Ammon's horn (tissue), 1 donor: ENCODE measurements at regions not wholly inside any gene's neighbourhood (a gene's known extent, or its start where the extent isn't known, plus 50 kb on each side); places are given as distances from the start of the nearest gene placed in this dataset.
"Not testable (repeated sequence)": the region's sequence is repeated elsewhere in the genome, so short reads cannot be mapped to it uniquely, and the experiment has no call there.

Source experiments
- DNase-seq: peaks from one replicate; pipeline ENCODE4 v3.0.0-alpha.2; 2016; ENCODE audit warnings: low spot score

DNA sequence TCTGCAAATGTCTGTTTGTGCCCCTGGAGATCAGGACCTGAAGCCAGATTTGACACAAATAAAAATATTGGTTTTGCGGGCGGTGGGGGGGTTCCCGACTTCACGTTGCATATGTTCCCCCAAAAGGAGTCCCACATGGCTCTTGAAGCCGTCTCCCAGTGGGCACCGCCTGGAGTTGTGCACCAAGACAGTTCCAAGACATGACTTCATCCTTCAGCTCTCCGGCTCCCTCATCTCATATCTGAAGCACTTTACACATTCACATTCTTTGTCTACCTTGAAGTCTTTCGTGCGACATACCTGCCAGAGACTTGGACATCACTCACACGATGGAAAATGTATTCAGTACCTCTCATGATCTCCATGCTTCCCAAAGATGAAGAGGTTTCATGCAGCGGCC lies 362.8 kb upstream of the FOXK1 start:
- no peak for DNase-seq

DNA sequence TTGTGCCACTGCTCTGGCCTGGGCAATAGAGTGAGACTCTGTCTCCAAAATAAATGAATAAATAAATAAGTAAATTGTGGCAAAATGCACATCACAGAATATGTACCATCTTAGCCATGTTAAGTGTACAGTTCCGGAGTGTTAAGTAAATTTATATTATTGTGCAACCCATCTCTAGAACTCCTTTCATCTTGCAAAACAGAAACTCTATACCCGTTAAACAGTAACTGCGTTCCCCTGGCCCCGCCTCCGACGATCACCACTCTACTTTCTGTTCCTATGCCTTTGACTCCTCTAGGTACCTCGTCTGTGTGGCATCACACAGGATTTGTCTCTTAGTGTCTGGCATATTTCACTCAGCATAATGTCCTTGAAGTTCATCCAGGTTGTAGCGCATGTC lies 356.4 kb upstream of the FOXK1 start:
- no peak for DNase-seq

DNA sequence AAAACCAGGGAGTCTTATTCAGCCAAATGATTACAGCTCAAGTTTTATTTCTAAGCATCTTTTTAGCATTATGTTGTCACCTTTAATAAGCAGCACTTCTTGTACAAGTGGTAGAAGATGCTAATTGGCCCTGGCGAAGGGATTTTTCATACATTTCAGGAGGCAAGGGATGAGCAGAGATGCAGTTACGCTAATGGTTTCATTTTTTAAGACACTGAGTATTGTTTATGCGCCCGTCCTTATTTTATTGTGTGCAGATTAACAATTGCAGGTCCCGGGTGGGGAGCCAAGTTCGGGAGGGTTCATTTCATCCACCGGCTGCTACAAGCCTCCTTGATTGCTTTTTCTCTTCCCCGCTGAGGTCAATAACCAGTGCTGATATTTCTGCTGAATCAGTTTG lies 350.4 kb upstream of the FOXK1 start:
- DNase-seq, result no peak

GRCh38 chr7:4338556-4338955 lies 343.5 kb upstream of the FOXK1 start:
- no peak for DNase-seq

GRCh38 chr7:4343272-4344247 lies 338.5 kb upstream of the FOXK1 start:
- DNase-seq, result no peak

- DNase-seq, result no peak
Measured at GRCh38 chr7:4345004-4345403, 337.1 kb upstream of the FOXK1 start.

DNA sequence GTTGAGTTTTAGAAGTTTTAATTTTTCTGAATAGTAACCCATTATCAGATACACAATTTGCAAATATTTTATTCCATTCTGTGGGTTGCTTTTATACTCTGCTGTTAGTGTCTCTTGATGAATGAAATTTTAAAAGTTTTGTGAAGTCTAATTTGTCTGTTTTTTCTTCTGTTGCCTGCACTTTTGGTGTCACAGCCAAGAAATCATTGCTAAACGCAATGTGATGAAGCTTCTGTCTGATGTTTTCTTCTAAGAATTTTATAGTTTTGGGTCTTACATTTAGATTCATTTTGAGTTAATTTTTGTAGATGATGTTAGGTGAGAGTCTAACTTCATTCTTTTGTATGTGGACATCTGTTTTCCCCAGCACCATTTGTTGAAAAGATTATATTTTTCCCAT lies 330.0 kb upstream of the FOXK1 start:
- DNase-seq, result no peak

DNA sequence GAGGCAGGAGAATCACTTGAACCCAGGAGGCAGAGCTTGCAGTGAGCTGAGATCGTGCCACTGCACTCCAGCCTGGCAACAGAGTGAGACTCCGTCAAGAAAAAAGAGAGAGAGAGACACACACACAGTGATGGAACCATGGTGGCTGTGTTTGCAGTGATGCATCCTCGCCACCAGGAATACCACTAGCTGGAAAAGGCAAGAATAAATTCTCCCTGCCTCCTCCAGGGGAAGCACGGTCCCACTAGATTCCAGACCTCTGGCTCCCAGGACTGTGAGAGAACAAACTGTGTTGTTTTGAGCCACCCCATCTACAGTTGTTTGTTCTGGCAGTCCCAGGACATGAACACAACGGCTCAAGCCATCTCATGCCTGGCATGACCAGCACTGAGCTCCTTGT lies 320.3 kb upstream of the FOXK1 start:
- DNase-seq, result no peak

DNA sequence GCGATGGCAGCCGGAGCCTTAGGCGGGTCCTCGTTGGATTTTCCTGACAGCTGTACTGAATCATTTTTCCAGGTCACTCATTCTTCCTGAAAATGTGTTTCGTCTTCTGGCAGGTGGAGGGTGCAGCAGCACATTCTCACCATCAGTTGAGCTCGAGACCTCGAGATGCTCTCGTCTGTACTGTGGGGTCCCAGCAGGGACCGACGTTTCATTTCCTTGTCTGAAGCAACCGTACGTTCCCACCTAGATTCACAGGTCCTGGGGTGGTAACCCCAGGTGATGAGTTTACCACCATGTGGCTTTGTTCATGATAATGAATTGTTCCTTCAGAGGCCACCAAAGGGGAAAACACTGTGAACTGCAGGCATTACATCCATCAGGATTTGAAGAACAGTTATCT lies 298.5 kb upstream of the FOXK1 start:
- DNase-seq, result no peak

DNA sequence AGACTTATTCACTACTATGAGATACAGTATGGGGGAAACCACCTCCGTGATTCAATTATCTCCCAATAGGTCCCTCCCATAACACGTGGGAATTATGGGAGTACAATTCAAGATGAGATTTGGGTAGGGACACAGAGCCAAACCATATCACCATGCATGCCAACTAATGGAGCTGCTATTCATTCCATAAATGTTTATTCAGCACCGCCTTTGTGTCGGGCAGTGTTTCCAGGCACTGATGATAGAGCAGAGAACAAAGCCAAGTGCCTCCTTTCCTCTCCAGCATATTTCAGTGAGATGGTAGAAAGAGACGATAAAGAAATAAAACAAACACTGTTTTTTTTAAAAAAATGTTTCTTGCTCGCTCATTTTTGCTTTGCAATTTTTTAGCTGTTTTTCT lies 295.9 kb upstream of the FOXK1 start:
- DNase-seq, result no peak

DNA sequence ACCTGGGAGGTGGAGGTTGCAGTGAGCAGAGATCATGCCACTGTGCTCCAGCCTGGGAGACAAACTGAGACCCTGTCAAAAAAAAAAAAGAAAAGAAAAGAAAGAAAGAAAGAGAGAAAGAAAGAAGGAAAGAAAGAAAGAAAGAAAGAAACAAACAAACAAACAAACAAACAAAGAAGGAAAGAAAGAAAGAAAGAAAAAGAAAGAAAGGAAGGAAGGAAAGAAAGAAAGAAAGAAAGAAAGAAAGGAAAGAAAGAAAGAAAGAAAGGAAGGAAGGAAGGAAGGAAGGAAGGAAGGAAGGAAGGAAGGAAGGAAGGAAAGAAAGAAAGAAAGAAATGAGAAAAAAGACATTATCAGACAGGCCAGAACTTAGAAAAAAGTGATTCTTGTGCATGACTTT lies 291.0 kb upstream of the FOXK1 start:
- not testable (repeated sequence) for DNase-seq

- DNase-seq, result no peak
Measured at GRCh38 chr7:4394736-4395135, 287.4 kb upstream of the FOXK1 start.

DNA sequence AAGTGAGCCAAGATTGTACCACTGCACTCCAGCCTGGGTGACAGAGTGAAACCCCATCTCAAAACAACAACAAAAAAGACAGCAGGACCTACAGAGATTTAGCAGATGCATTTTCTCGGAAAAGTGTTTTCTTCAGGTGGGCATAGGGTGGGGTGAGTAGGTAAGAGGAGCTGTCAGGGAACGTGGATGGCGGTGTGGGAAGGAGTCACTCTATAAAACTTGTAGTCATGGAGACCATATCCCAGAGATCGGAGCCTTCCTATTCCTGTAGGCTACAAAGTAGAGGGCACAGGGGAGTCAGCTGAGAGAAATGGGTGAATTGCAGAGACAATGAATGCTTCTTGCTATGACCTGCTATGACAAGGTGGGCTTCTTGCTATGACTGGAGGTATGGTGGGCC lies 283.0 kb upstream of the FOXK1 start:
- no peak for DNase-seq

GRCh38 chr7:4399596-4399995 lies 282.5 kb upstream of the FOXK1 start:
- no peak for DNase-seq

GRCh38 chr7:4406288-4407058 lies 275.6 kb upstream of the FOXK1 start:
- no peak for DNase-seq

DNA sequence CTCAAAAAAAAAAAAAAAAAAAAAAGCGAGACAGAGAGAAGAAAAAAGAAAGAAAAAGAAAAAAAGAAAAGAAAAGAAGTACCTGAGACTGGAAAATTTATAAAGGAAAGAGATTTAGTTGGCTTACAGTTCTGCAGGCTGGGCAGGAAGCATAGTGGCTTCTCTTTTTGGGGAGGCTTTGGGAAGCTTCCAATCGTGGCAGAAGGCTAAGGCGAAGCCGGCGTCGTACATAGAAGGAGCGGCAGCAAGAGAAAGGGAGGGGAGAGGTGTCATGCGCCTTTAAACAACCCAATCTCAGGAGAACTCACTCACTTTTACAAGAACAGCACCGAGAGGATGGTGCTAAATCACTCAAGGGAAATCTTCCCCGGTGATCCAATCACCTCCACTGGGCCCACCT lies 272.1 kb upstream of the FOXK1 start:
- DNase-seq, result no peak

DNA sequence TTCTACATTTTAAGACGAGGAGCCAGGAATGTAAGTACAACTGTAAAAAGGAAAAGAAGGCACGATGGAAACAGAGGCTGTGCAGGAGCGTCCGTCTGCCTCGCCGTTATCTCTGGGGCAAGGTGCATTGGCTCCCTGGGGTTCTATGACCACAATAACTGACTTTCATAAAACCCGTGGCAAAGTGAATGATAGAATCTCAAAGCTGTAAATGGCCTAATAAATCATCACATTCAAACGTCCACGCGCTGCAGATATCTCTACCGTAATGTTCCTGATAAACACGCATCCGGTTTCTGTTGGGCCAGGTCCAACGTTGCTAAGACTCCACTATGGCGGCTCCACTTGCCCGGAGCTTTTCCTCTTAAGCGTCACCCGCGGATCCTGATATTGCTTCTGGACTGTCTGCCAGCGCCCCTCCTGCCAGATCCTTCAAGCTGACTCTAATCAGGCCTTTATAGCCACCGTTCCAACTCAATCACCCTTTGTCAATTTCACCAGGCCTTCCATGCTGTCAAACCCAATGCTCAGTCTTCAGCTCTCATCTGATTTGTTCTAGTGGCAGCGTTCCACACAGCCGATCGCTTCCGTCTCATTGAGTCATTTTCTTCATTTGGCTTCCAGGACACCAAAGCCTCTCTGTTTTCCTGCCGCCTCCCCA lies 265.6 kb upstream of the FOXK1 start:
- peak; percentile 44 for DNase-seq

DNA sequence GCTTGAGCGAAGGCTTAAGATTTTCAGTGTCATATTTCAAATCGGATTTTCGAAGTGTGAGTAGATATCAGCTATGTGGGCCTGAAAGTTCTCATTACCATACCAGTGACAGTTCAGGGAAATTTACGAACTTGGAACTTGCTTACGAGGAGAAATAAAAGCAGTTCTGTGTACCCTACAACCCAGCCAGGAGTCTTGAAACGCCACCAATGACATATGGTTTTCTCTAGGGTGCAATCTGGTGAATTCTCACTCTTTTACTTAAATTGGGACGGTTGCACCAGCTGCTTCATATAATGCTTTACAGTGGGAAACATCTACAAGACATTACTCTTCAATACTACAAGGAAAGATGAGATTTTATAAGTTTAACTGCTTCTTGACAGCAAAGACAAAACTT lies 253.6 kb upstream of the FOXK1 start:
- peak; percentile 16 for DNase-seq

GRCh38 chr7:4430227-4430626 lies 251.9 kb upstream of the FOXK1 start:
- DNase-seq, result no peak

DNA sequence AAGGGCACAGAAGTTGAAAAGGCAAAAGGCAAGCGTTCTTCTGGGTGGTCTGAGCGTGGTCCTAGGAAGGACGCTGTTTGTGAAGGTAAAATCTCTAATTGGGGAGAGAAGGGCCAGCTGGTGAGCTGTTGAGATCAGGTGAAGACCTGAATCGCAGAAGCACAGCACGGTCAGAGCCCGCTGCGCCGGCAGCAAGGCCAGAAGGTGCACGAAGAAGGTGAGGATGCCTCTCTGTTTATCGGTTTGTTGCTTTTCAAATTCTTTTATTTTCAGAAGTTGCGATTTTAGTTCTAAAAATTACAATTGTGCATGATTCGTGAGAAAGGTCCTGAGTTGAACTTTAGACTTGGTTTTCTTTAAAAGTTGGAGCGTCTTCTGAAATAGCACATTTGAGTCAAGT lies 247.8 kb upstream of the FOXK1 start:
- no peak for DNase-seq

DNA sequence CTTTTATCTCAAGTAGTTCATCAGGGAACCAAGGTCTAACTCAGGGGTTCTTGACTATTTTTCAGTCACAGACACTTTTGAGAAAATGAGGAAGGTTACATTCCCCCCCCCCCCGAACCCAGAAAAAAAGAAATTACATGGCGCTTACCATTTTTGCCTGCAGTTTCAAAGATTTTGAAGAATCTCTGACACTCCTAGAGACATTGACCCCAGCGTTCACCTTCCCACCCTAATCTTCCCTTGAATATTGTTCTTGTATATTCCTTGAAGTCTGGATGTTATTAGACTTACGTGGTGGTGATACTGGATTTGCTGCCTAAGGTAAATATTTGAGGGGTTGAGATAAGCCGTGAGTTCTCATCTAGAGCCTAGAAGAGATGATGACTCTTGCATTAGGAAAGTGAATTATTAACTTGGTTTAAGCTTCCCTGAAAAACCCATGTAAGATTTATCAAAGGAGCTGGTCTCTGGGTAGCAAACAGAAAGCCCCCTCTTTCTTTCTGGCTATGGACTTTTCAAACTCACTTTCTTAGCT lies 245.7 kb upstream of the FOXK1 start:
- no peak for DNase-seq

DNA sequence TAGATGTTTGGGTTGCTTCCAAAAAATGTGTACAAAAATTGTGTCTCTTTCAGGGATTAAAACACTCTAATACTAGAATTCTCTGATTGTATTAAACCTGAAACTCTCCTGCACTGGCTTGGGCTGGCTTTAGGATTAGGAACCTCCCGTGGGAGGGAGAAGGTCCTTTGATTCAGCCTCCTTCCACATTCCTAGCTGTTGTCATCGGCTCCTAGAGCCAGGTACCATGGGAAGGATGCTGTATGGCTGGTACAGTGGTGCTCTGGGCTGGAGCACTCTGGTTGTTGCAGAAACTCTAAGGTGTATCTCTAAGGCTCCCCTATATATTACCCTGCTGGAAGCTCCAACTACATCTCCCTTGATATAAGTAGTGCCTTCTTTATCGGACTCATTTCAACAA lies 245.2 kb upstream of the FOXK1 start:
- DNase-seq, result no peak

- no peak for DNase-seq
Measured at GRCh38 chr7:4437916-4438315, 244.2 kb upstream of the FOXK1 start.
